Caco-2 (cell line): ENCODE measurements at regions not wholly inside any gene's neighbourhood (a gene's known extent, or its start where the extent isn't known, plus 50 kb on each side); places are given as distances from the start of the nearest gene placed in this dataset.

Experiments
- BruUV-seq: library from RNA; stranded (reverse); fragments of 400-500 nt; replicated peaks from 2 replicates; lab custom pipeline; 2021; lab: Mats Ljungman, UMichigan
- CTCF ChIA-PET: fragments of 300-600 bp; sonication (Branson Sonifier 250); formaldehyde crosslinking; loops from one replicate; lab custom pipeline; 2022; ENCODE audit warnings: antibody characterized with exemption; lab: Charles Lee
- POLR2A ChIA-PET: fragments of 300-600 bp; sonication (Branson Sonifier 250); formaldehyde crosslinking; loops from one replicate; lab custom pipeline; 2022; ENCODE audit warnings: antibody characterized with exemption; lab: Charles Lee
- DNase-seq, 2 experiments: peaks; one replicate each; pipeline versions ENCODE4 v3.0.0 to v3.0.0-alpha.2; 2020 to 2022
- H3K27me3 ChIP-seq: replicated peaks from 2 replicates; pipeline ENCODE4 v1.6.0; 2011; ENCODE audit warnings: low read length; ENCODE audit not compliant: control insufficient read depth, insufficient read depth
- H3K36me3 ChIP-seq: 2 replicates; pipeline ENCODE4 v1.5.1; 2011; ENCODE audit warnings: low read length; ENCODE audit not compliant: control insufficient read depth, insufficient read depth
- H3K4me1 ChIP-seq: fragments of 250-450 bp; sonication (Bioruptor Pico); 2 replicates; pipeline ENCODE4 v1.5.1; 2020; ENCODE audit warnings: mild to moderate bottlenecking
- H3K4me3 ChIP-seq: 2 replicates; pipeline ENCODE4 v1.5.1; 2011; ENCODE audit warnings: low read depth, mild to moderate bottlenecking, control low read depth, low read length
- H3K9me3 ChIP-seq: fragments of 250-450 bp; sonication (Bioruptor Pico); 2 replicates; pipeline ENCODE4 v1.5.1; 2020; ENCODE audit warnings: mild to moderate bottlenecking, moderate library complexity
- H3K27ac Mint-ChIP-seq: one replicate; pipeline ENCODE4 v1.8.0; 2022; ENCODE audit warnings: mixed read lengths; ENCODE audit not compliant: unreplicated experiment
- H3K27me3 Mint-ChIP-seq: one replicate; pipeline ENCODE4 v1.8.0; 2022; ENCODE audit warnings: mixed read lengths; ENCODE audit not compliant: insufficient read depth, unreplicated experiment
- H3K36me3 Mint-ChIP-seq: one replicate; pipeline ENCODE4 v1.8.0; 2022; ENCODE audit warnings: mild to moderate bottlenecking, mixed read lengths; ENCODE audit not compliant: insufficient read depth, unreplicated experiment
- H3K4me1 Mint-ChIP-seq: one replicate; pipeline ENCODE4 v1.8.0; 2022; ENCODE audit warnings: low read depth, mixed read lengths; ENCODE audit not compliant: unreplicated experiment
- H3K4me3 Mint-ChIP-seq: one replicate; pipeline ENCODE4 v1.8.0; 2022; ENCODE audit warnings: mild to moderate bottlenecking, moderate library complexity, mixed read lengths; ENCODE audit not compliant: unreplicated experiment
- H3K9me3 Mint-ChIP-seq: one replicate; pipeline ENCODE4 v1.8.0; 2022; ENCODE audit warnings: mixed read lengths; ENCODE audit not compliant: unreplicated experiment
- CTCF ChIP-seq, 2 experiments: fragments of 200-600 bp in 1 of 2; IDR thresholded peaks; 1 replicate in 1 of 2; 2 replicates in 1 of 2; pipeline versions ENCODE4 v1.5.1 to v1.8.0; 2011 to 2022; ENCODE audit warnings: antibody characterized with exemption in 1 of 2, control low read depth in 1 of 2, inconsistent platforms in 1 of 2, low read depth in 1 of 2, low read length in 1 of 2, mild to moderate bottlenecking in 1 of 2, moderate library complexity in 1 of 2; ENCODE audit not compliant: insufficient read depth in 1 of 2, severe bottlenecking in 1 of 2, unreplicated experiment in 1 of 2
- intact Hi-C: fragments of 100-400 bp; cut with micrococcal nuclease; formaldehyde crosslinking; loops from one replicate; pipeline ENCODE4 v1.10.0; 2022; ENCODE audit not compliant: unreplicated experiment

DNA sequence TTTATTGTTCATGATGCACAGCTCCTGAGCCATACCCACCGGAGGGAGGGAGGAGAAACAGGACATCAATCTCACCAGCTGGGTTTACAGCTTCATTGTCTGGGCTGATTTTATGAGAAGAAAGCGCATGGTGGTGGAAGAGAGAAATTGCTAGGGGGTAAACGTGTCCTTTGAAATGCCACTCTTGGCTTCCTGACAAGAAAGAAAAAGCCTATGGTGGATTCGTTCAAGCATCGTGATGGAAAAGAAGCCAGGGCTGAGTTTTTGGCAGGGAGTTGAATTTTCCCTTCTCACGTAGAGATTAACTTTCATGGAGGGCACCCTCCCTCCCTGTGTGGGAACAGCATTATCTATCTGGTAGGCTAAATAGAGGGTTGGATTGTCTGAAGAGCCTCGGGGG, 502.0 kb downstream of the SLC4A3 start:
- H3K4me1 ChIP-seq, result no peaks in the 10 kb centered on the region; the same call in 1 of the 2 replicates
- no peak for DNase-seq
- CTCF ChIA-PET, result interaction anchor here (0.6 kb wide), 1 partner anchor 377 kb away, joined by 3 read pairs; no protein-coding TSS in a partner anchor
- H3K27me3 ChIP-seq, result no peaks in the 10 kb centered on the region
- no peak overlapping the region for H3K4me3 ChIP-seq
- Mint-ChIP-seq H3K4me3 (no peak overlapping the region), H3K27ac (no peak overlapping the region), H3K9me3 (no peaks in the 10 kb centered on the region), H3K27me3 (no peaks in the 10 kb centered on the region), H3K36me3 (no peaks in the 10 kb centered on the region), H3K4me1 (no peaks in the 10 kb centered on the region)
- POLR2A ChIA-PET, result no interaction called here
- no peak for TF ChIP-seq CTCF (IDR thresholded peaks at IDR 0.05; ENCODE audit: insufficient read depth in 1 of 2, low read depth in 1 of 2, low read length in 1 of 2, severe bottlenecking in 1 of 2, unreplicated experiment in 1 of 2)
- no peaks in the 10 kb centered on the region for H3K36me3 ChIP-seq
- BruUV-seq, result no TSS peak
- 0 out of 2 replicates have a peak, but pooled peaks cover 4% of the 10 kb centered on the region for H3K9me3 ChIP-seq
- intact Hi-C loops, result no loop called here

DNA sequence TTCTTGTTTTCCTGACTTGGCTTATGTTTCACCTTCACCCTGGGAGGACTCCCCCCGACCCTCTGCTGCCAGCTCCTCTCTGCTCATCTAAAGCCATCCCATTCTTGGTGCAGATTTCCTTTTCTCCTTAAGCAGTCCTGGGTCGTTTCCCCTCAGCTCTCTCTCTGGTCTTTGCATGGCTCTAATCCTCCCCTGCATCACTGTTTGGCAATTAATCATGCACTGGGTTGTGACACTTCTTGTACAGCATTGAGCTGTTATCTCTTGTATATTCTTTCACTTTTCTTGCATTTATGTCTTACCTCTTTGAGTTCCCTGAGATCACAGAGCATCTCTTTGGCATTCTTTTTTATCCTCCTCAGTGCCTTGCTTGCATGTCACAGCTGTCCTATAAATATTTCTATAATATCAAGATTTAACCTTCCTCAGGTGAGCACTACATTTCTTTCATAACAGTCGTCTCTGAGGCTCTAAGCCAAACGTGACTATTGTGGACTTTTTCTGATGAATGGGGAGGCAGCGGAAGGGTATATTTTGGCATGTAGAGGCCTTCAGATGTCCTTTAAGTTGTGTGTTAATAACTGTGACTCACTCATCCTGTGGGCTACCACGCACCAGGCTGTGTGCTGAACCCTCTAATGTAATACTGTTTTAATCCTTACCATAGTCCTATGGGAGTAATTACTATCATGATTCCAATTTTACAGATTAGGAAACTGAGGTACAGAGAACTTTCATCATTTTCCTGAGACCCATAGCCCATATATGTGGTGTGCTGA, 507.5 kb downstream of the SLC4A3 start:
- intact Hi-C loops, result no loop called here
- peaks cover 14% of the 10 kb centered on the region for H3K27me3 Mint-ChIP-seq
- no peaks in the 10 kb centered on the region for H3K9me3 Mint-ChIP-seq
- Histone ChIP-seq H3K4me1 (no peaks in the 10 kb centered on the region), H3K27me3 (no peaks in the 10 kb centered on the region), H3K4me3 (no peak overlapping the region), H3K36me3 (no peaks in the 10 kb centered on the region), H3K9me3 (0 out of 2 replicates have a peak, but pooled peaks cover 4% of the 10 kb centered on the region)
- no peaks in the 10 kb centered on the region for H3K4me1 Mint-ChIP-seq
- ChIA-PET CTCF (no interaction called here), POLR2A (no interaction called here)
- BruUV-seq, result no TSS peak
- H3K27ac Mint-ChIP-seq, result no peak overlapping the region
- H3K36me3 Mint-ChIP-seq, result no peaks in the 10 kb centered on the region
- no peak for DNase-seq
- no peak overlapping the region for H3K4me3 Mint-ChIP-seq
- TF ChIP-seq CTCF (IDR thresholded peaks at IDR 0.05; ENCODE audit: insufficient read depth in 1 of 2, low read depth in 1 of 2, low read length in 1 of 2, severe bottlenecking in 1 of 2, unreplicated experiment in 1 of 2), result no peak

GRCh38 chr2:220143336-220143735, 515.9 kb downstream of the SLC4A3 start:
- no peaks in the 10 kb centered on the region for H3K27me3 ChIP-seq
- H3K4me1 ChIP-seq, result no peaks in the 10 kb centered on the region
- ChIA-PET CTCF (no interaction called here), POLR2A (no interaction called here)
- Mint-ChIP-seq H3K27me3 (peaks cover 15% of the 10 kb centered on the region), H3K4me1 (peaks cover 7% of the 10 kb centered on the region), H3K9me3 (peaks cover 21% of the 10 kb centered on the region), H3K27ac (no peak overlapping the region), H3K4me3 (no peak overlapping the region), H3K36me3 (no peaks in the 10 kb centered on the region)
- H3K9me3 ChIP-seq, result peaks cover 4% of the 10 kb centered on the region; the same call in 1 of the 2 replicates
- no peak overlapping the region for H3K4me3 ChIP-seq
- H3K36me3 ChIP-seq, result no peaks in the 10 kb centered on the region
- BruUV-seq, result no TSS peak
- DNase-seq, result no peak
- no peak for TF ChIP-seq CTCF (IDR thresholded peaks at IDR 0.05; ENCODE audit: insufficient read depth in 1 of 2, low read depth in 1 of 2, low read length in 1 of 2, severe bottlenecking in 1 of 2, unreplicated experiment in 1 of 2)
- intact Hi-C loops, result no loop called here
